Smooth muscle cell (in vitro differentiated cells): ENCODE measurements at regions not wholly inside any gene's neighbourhood (a gene's known extent, or its start where the extent isn't known, plus 50 kb on each side); places are given as distances from the start of the nearest gene placed in this dataset.

ENCODE experiments used
- DNase-seq: peaks from one replicate; lab custom pipeline; 2025; ENCODE audit not compliant: unreplicated experiment; lab: John Stamatoyannopoulos, UW
- H2AFZ ChIP-seq: fragments of 200-600 bp; sonication (generic); 2 replicates; pipeline ENCODE4 v1.6.0; 2016; ENCODE audit warnings: antibody characterized with exemption, low read depth, mild to moderate bottlenecking
- H3F3A ChIP-seq: fragments of 200-600 bp; sonication (generic); 2 replicates; pipeline ENCODE4 v1.6.0; 2017; ENCODE audit warnings: antibody characterized with exemption, low read depth
- H3K27ac ChIP-seq: fragments of 200-600 bp; sonication (generic); 2 replicates; pipeline ENCODE4 v1.5.1; 2016; ENCODE audit warnings: low read depth, mild to moderate bottlenecking
- H3K27me3 ChIP-seq: fragments of 200-600 bp; sonication (generic); 2 replicates; pipeline ENCODE4 v1.6.1; 2016; ENCODE audit warnings: low read depth, mild to moderate bottlenecking
- H3K36me3 ChIP-seq: fragments of 200-600 bp; sonication (generic); 2 replicates; pipeline ENCODE4 v1.5.1; 2016; ENCODE audit warnings: low read depth
- H3K4me1 ChIP-seq: fragments of 200-600 bp; sonication (generic); 2 replicates; pipeline ENCODE4 v1.5.1; 2016; ENCODE audit warnings: low read depth
- H3K4me2 ChIP-seq: fragments of 200-600 bp; sonication (generic); 2 replicates; pipeline ENCODE4 v1.6.0; 2016; ENCODE audit warnings: mild to moderate bottlenecking
- H3K4me3 ChIP-seq: fragments of 200-600 bp; sonication (generic); 2 replicates; pipeline ENCODE4 v1.5.1; 2016; ENCODE audit warnings: mild to moderate bottlenecking
- H3K79me2 ChIP-seq: fragments of 200-600 bp; sonication (generic); 2 replicates; pipeline ENCODE4 v1.6.0; 2016; ENCODE audit warnings: low read depth, mild to moderate bottlenecking
- H3K9ac ChIP-seq: fragments of 200-600 bp; sonication (generic); 2 replicates; pipeline ENCODE4 v1.6.0; 2016; ENCODE audit warnings: low read depth
- H3K9me3 ChIP-seq: fragments of 200-600 bp; sonication (generic); replicated peaks from 2 replicates; pipeline ENCODE4 v1.5.1; 2016; ENCODE audit warnings: low read depth
- H4K20me1 ChIP-seq: fragments of 200-600 bp; sonication (generic); 2 replicates; pipeline ENCODE4 v1.6.0; 2016; ENCODE audit warnings: low read depth
- CTCF ChIP-seq: fragments of 200-600 bp; sonication (generic); IDR thresholded peaks from 2 replicates; pipeline ENCODE4 v1.5.1; 2017; ENCODE audit warnings: borderline replicate concordance, mild to moderate bottlenecking, antibody characterized with exemption; ENCODE audit not compliant: insufficient read depth, poor library complexity, severe bottlenecking
- WGBS: methylation state at CpG from one replicate; pipeline ENCODE4 v1.1.7; 2016; ENCODE audit warnings: low lambda C conversion rate; 5-methylcytosine and 5-hydroxymethylcytosine counted together

- H3K79me2 ChIP-seq = no peaks in the 10 kb centered on the region
- H3K4me3 ChIP-seq = no peak overlapping the region
- no peaks in the 10 kb centered on the region for H3K4me1 ChIP-seq
- DNase-seq = no peak
- no peak overlapping the region for H3K27ac ChIP-seq
- no peaks in the 10 kb centered on the region for H3K27me3 ChIP-seq
- WGBS = 91% methylated on average over 4 of the region's 4 CpGs
- H3F3A ChIP-seq = no peaks in the 10 kb centered on the region
- no peak for TF ChIP-seq CTCF
- no peaks in the 10 kb centered on the region for H3K9me3 ChIP-seq
- H3K36me3 ChIP-seq = no peaks in the 10 kb centered on the region
- H2AFZ ChIP-seq = no peak overlapping the region
- no peak overlapping the region for H3K4me2 ChIP-seq
- H4K20me1 ChIP-seq = no peaks in the 10 kb centered on the region
- no peak overlapping the region for H3K9ac ChIP-seq
Measured at GRCh38 chr4:178958725-178959440, 1516.6 kb upstream of the AGA start.

DNA sequence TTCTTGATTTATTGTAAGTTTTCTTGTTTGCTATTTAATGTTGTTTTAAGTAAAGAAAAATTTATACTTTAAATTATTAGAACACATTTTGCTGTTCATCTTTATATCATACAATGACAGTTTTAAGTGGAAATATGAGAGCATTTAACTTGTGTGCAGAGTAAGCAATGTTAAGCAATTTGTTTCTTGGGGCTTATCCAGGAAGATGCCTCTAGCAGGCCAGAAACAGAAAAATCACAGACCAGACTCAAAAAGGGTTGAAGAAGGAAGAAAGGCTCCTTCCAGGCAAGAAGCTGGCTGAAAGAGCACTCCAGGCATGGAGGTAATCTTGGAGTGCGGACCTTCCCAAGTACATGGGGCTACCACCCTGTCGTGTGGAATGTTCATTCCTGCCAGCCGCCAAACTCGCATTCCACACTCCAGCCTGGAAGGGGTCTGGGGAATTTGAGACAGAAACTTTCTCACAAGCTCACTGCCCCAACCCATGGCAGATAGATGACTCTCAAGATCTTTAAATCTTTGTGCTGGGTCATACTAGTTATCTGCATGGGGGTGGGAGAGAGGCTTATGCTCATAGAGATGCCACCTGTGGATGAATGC lies 1521.3 kb upstream of the AGA start:
- Histone ChIP-seq H3K4me1 (no peaks in the 10 kb centered on the region), H3K4me3 (no peak overlapping the region), H4K20me1 (no peaks in the 10 kb centered on the region), H3K9ac (no peak overlapping the region), H3K27me3 (no peaks in the 10 kb centered on the region), H2AFZ (no peak overlapping the region), H3K79me2 (no peaks in the 10 kb centered on the region), H3K9me3 (no peaks in the 10 kb centered on the region), H3K36me3 (no peaks in the 10 kb centered on the region), H3K4me2 (no peak overlapping the region), H3F3A (no peaks in the 10 kb centered on the region), H3K27ac (no peak overlapping the region)
- DNase-seq = no peak
- 86% methylated on average over 4 of the region's 4 CpGs for whole genome bisulfite sequencing
- TF ChIP-seq CTCF = no peak

DNA sequence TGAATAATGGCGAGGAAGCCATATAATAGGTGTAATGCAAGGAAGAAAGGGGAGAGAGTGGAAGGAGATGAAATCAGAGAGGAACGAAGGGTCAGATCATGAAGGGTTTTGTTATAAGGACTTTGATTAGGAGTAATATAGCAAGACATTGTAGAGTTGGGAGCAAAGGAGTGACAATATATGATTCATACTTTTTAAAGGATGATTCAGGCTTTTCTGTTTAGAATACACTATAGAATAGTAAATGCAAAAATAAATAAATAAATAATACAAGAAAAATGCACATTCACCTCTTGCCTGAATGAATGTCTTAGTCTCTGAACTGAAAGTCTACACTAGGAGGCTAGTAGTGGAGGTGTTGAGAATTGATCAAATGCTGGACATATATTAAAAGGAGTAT lies 1524.4 kb upstream of the AGA start:
- Histone ChIP-seq H3K79me2 (no peaks in the 10 kb centered on the region), H3K4me3 (no peak overlapping the region), H3K27me3 (no peaks in the 10 kb centered on the region), H3F3A (no peaks in the 10 kb centered on the region), H3K4me1 (no peaks in the 10 kb centered on the region), H3K9me3 (no peaks in the 10 kb centered on the region), H3K4me2 (no peak overlapping the region), H2AFZ (no peak overlapping the region), H3K9ac (no peak overlapping the region), H3K27ac (no peak overlapping the region), H3K36me3 (no peaks in the 10 kb centered on the region), H4K20me1 (no peaks in the 10 kb centered on the region)
- no peak for TF ChIP-seq CTCF
- 95% methylated on average over 2 of the region's 2 CpGs for WGBS
- DNase-seq = no peak
